Loucy (cell line): ENCODE measurements at regions not wholly inside any gene's neighbourhood (a gene's known extent, or its start where the extent isn't known, plus 50 kb on each side); places are given as distances from the start of the nearest gene placed in this dataset.

Experiments
- CTCF ChIP-seq: fragments of 200-600 bp; sonication (generic); conservative IDR thresholded peaks from 2 replicates; pipeline ENCODE4 v1.5.1; 2014; ENCODE audit warnings: mild to moderate bottlenecking, antibody characterized with exemption, low read length
- EZH2phosphoT487 ChIP-seq: fragments of 200-600 bp; IDR thresholded peaks from 2 replicates; pipeline ENCODE4 v1.6.1; 2018; ENCODE audit warnings: antibody characterized with exemption, mild to moderate bottlenecking, moderate library complexity, borderline replicate concordance

DNA sequence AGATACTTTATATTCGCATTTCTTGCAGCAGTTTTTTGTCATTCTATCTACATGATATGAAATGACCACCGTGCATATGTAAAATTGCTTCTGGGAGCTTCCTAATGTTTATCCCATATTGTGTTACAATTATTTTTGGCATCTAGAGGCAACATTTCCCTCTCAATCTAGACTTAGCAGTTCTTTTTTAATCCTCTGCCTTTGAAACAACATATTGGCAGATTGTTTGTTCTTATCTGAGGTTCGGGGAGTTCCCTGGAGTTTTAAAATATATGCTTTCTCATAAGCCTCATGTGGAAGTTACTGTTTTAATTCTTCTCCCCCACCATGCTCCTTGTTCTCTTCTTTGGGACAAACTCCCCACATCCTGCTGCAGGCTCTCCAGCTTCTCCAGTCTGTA, 130.1 kb upstream of the SLC10A2 start:
- TF ChIP-seq CTCF (no peak), EZH2phosphoT487 (no peak)
